ENCODE measurements at regions not wholly inside any gene's neighbourhood (a gene's known extent, or its start where the extent isn't known, plus 50 kb on each side); places are given as distances from the start of the nearest gene placed in this dataset.
"Not testable (repeated sequence)": the region's sequence is repeated elsewhere in the genome, so short reads cannot be mapped to it uniquely, and the experiment has no call there.

DNA sequence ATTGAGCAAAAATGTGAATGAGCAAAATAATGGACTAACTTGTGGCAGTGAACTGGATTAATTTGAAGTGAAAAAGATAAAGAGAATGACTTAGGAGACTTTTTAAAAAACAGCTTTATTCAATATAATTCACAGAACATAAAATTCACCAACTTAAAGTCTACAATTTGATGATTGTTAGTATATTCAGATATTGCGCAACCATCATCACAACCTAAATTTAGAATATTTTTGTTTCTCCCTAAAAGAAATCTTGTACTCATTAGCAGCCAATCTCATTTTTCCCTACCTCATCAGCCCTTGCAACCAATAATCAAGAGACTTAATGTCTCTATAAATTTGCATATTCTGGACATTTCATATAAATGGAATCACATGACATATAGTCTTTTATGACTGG is 496.5 kb downstream of the IGSF11 start:
- Histone ChIP-seq H3K36me3 (ENCODE audit: insufficient read depth, low read length) (no peaks in the 10 kb centered on the region), H3K4me3 (ENCODE audit: low read length) (no peak overlapping the region), H3K4me1 (ENCODE audit: insufficient read depth, low read length) (no peaks in the 10 kb centered on the region), H3K9me3 (ENCODE audit: low read length) (no peaks in the 10 kb centered on the region), H3K27ac (ENCODE audit: low read depth, low read length) (no peak overlapping the region), H3K27me3 (ENCODE audit: insufficient read depth, low read length, poor library complexity, severe bottlenecking) (no peaks in the 10 kb centered on the region)
- H3K4me3 Mint-ChIP-seq = no peak overlapping the region
- H3K9me3 Mint-ChIP-seq = peaks cover 0 to 12% (median 0%) of the 10 kb centered on the region in 5 donors
- no peak overlapping the region for H3K27ac Mint-ChIP-seq
- no peaks in the 10 kb centered on the region for H3K4me1 Mint-ChIP-seq
- no peak for DNase-seq
- H3K27me3 Mint-ChIP-seq = no peaks in the 10 kb centered on the region
- ChIA-PET POLR2A (no interaction called here), CTCF (no interaction called here)
- no peaks in the 10 kb centered on the region for H3K36me3 Mint-ChIP-seq

DNA sequence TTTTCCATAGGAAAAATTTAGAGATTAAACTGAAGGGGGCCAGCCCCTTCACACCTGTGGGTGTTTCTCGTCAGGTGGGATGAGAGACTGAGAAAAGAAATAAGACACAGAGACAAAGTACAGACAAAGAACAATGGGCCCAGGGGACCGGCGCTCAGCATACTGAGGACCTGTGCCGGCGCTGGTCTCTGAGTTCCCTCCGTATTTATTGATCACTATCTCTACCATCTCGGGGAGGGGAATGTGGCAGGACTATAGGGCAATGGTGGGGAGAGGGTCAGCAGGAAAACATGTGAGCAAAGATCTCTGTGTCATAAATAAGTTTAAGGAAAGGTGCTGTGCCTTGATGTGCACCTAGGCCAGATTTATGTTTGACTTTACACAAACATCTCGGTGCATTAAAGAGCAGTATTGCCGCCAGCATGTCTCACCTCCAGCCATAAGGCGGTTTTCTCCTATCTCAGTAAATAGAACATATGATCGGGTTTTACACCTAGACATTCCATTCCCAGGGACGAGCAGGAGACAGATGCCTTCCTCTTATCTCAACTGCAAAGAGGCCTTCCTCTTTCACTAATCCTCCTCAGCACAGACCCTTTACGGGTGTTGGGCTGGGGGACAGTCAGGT is 494.7 kb downstream of the IGSF11 start:
- POLR2A ChIA-PET; H3K27ac ChIP-seq (ENCODE audit: low read depth, low read length); H3K36me3 Mint-ChIP-seq; H3K4me3 ChIP-seq (ENCODE audit: low read length); H3K4me1 Mint-ChIP-seq; H3K9me3 ChIP-seq (ENCODE audit: low read length); H3K27me3 ChIP-seq (ENCODE audit: insufficient read depth, low read length, poor library complexity, severe bottlenecking); H3K9me3 Mint-ChIP-seq; H3K27me3 Mint-ChIP-seq; H3K4me1 ChIP-seq (ENCODE audit: insufficient read depth, low read length); DNase-seq; CTCF ChIA-PET; H3K4me3 Mint-ChIP-seq; H3K36me3 ChIP-seq (ENCODE audit: insufficient read depth, low read length): not testable (repeated sequence)
- peak overlapping the region in 1 of 8 donors; percentile 77 for H3K27ac Mint-ChIP-seq

DNA sequence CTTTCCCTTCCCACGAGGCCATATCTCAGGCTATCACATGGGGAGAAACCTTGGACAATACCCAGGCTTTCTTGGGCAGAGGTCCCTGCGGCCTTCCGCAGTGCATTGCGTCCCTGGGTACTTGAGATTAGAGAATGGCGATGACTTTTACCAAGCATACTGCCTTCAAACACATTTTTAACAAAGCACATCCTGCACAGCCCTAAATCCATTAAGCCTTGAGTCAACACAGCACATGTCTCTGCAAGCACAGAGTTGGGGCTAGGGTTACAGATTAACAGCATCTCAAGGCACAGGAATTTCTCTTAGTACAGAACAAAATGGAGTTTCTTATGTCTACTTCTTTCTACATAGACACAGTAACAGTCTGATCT is 494.2 kb downstream of the IGSF11 start:
- H3K4me3 Mint-ChIP-seq; H3K27ac Mint-ChIP-seq; H3K9me3 Mint-ChIP-seq; H3K4me3 ChIP-seq (ENCODE audit: low read length); H3K36me3 Mint-ChIP-seq; H3K27me3 Mint-ChIP-seq; H3K36me3 ChIP-seq (ENCODE audit: insufficient read depth, low read length); CTCF ChIA-PET; H3K9me3 ChIP-seq (ENCODE audit: low read length); H3K4me1 ChIP-seq (ENCODE audit: insufficient read depth, low read length); POLR2A ChIA-PET; H3K27ac ChIP-seq (ENCODE audit: low read depth, low read length); H3K27me3 ChIP-seq (ENCODE audit: insufficient read depth, low read length, poor library complexity, severe bottlenecking); H3K4me1 Mint-ChIP-seq; DNase-seq: not testable (repeated sequence)

DNA sequence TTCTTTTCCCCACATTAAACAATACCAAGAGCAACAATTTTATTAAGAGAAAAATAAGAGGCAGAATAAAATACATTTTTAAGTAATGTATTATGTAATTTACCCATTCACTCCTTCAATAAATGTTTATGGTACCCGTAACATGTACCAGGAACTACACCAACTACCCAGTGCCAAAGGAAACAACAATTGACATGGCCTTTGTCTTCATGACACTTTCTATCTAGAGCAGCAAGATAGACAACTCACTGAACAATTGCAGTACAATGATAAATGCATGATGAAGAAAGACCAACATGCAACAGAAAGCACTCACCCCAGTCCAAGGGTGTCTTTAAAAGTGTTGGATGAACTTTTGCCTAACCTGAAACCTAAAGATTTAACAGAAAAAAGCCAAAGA is 493.8 kb downstream of the IGSF11 start:
- Mint-ChIP-seq H3K9me3 (peaks cover 0 to 8% (median 0%) of the 10 kb centered on the region in 5 donors), H3K27me3 (no peaks in the 10 kb centered on the region), H3K36me3 (peaks cover 0 to 2% (median 0%) of the 10 kb centered on the region in 3 donors), H3K4me1 (no peaks in the 10 kb centered on the region), H3K4me3 (no peak overlapping the region), H3K27ac (no peak overlapping the region)
- Histone ChIP-seq H3K4me1 (ENCODE audit: insufficient read depth, low read length) (no peaks in the 10 kb centered on the region), H3K9me3 (ENCODE audit: low read length) (no peaks in the 10 kb centered on the region), H3K36me3 (ENCODE audit: insufficient read depth, low read length) (no peaks in the 10 kb centered on the region), H3K27me3 (ENCODE audit: insufficient read depth, low read length, poor library complexity, severe bottlenecking) (no peaks in the 10 kb centered on the region), H3K4me3 (ENCODE audit: low read length) (no peak overlapping the region), H3K27ac (ENCODE audit: low read depth, low read length) (no peak overlapping the region)
- no peak for DNase-seq
- POLR2A ChIA-PET = no interaction called here
- CTCF ChIA-PET = no interaction called here

DNA sequence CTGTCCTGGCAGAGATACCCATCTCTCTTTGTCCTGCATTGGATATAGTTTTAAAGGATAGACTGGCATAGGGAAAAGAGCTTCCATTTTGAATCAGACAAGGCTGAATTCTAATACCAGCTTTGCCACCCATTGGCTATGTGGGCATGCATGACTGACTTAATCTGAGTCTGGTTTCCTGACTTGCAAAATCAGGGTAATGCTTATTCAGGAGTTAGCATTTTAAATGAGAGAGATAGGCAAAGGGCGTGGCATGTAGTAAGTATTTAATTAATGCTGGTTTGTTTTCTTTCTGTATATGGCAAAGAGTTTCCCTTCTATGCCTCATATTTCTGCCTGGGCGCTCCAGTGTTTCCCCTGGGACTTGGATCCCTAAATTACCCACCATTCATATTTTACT is 492.9 kb downstream of the IGSF11 start:
- Mint-ChIP-seq H3K27ac (no peak overlapping the region), H3K4me3 (no peak overlapping the region), H3K9me3 (peaks cover 0 to 3% (median 0%) of the 10 kb centered on the region in 5 donors), H3K36me3 (peaks cover 0 to 2% (median 0%) of the 10 kb centered on the region in 3 donors), H3K27me3 (no peaks in the 10 kb centered on the region), H3K4me1 (no peaks in the 10 kb centered on the region)
- POLR2A ChIA-PET = no interaction called here
- CTCF ChIA-PET = no interaction called here
- Histone ChIP-seq H3K4me3 (ENCODE audit: low read length) (no peak overlapping the region), H3K9me3 (ENCODE audit: low read length) (no peaks in the 10 kb centered on the region), H3K27me3 (ENCODE audit: insufficient read depth, low read length, poor library complexity, severe bottlenecking) (no peaks in the 10 kb centered on the region), H3K27ac (ENCODE audit: low read depth, low read length) (no peak overlapping the region), H3K36me3 (ENCODE audit: insufficient read depth, low read length) (no peaks in the 10 kb centered on the region), H3K4me1 (ENCODE audit: insufficient read depth, low read length) (no peaks in the 10 kb centered on the region)
- no peak for DNase-seq

DNA sequence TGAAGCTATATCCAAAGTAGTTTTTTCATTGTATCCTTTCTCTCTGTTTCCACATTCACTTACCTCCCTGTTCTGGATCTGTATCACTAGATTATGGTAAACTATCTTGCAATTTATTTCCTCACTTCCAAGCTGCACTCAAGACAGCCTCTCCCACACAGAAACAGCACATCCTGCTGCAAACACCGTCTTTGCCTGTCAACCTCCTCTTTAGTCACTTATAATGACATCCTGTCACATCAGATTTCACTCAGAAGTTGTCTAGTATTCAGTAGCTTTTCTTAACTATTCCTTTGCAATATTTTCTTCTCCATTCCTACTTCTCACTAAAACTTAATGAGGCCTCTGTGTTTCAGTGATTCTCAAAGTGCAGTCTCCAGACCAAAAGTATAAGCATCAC is 490.8 kb downstream of the IGSF11 start:
- no peak overlapping the region for H3K27ac ChIP-seq (ENCODE audit: low read depth, low read length)
- no peaks in the 10 kb centered on the region for H3K9me3 ChIP-seq (ENCODE audit: low read length)
- Mint-ChIP-seq H3K27me3 (peaks cover 0 to 3% of the 10 kb centered on the region in 2 donors), H3K4me1 (no peaks in the 10 kb centered on the region), H3K4me3 (no peak overlapping the region), H3K36me3 (peaks cover 0 to 2% (median 0%) of the 10 kb centered on the region in 3 donors), H3K27ac (no peak overlapping the region), H3K9me3 (peaks cover 0 to 3% (median 0%) of the 10 kb centered on the region in 5 donors)
- ChIA-PET POLR2A (no interaction called here), CTCF (no interaction called here)
- no peak for DNase-seq
- H3K4me1 ChIP-seq (ENCODE audit: insufficient read depth, low read length) = no peaks in the 10 kb centered on the region
- no peaks in the 10 kb centered on the region for H3K36me3 ChIP-seq (ENCODE audit: insufficient read depth, low read length)
- no peak overlapping the region for H3K4me3 ChIP-seq (ENCODE audit: low read length)
- no peaks in the 10 kb centered on the region for H3K27me3 ChIP-seq (ENCODE audit: insufficient read depth, low read length, poor library complexity, severe bottlenecking)

DNA sequence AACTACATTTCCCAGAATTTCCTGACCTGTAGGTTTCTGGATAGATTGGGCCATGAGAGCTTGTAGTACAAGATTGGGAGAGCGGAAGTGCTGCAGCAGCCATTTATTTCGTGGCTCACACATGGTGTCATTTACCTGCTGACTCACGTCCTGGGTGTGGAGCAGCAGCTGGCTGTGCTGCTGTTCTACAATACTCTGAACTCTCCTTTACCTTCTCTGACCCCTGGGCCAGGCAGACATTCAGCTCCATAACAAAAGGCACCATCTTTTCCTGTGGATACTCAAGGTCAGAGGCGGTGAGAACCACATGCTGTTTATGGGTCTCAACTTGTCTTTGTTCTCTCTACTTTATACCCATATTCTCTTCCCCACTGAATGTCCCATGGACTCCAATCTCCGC is 490.2 kb downstream of the IGSF11 start:
- no peak overlapping the region for H3K4me3 Mint-ChIP-seq

DNA sequence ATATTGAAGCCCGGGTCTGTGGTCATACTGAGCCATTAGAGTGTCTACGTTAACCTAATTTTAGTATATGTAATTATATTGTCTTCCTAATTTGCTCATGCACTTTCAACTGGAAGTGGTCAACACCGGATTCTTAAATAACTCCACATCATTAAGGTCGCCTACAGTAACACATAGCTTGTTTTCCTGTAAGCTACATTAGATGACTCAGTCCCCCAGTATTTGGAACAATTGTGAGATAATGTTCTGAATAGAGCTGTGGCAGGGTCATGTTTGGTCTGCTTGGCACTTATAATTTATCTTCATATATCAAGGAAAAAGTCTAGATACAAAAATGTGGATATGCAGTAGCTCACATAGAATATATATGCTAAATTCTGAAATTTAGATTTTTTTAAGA is 486.2 kb downstream of the IGSF11 start:
- Mint-ChIP-seq H3K36me3 (peaks cover 0 to 2% (median 0%) of the 10 kb centered on the region in 3 donors), H3K9me3 (peaks cover 0 to 4% (median 0%) of the 10 kb centered on the region in 5 donors), H3K27ac (no peak overlapping the region), H3K4me3 (no peak overlapping the region), H3K4me1 (no peaks in the 10 kb centered on the region), H3K27me3 (peaks cover 0 to 3% of the 10 kb centered on the region in 2 donors)
- no peaks in the 10 kb centered on the region for H3K27me3 ChIP-seq (ENCODE audit: insufficient read depth, low read length, poor library complexity, severe bottlenecking)
- no peaks in the 10 kb centered on the region for H3K36me3 ChIP-seq (ENCODE audit: insufficient read depth, low read length)
- CTCF ChIA-PET = no interaction called here
- POLR2A ChIA-PET = no interaction called here
- no peaks in the 10 kb centered on the region for H3K4me1 ChIP-seq (ENCODE audit: insufficient read depth, low read length)
- no peak for DNase-seq
- H3K9me3 ChIP-seq (ENCODE audit: low read length) = no peaks in the 10 kb centered on the region
- no peak overlapping the region for H3K27ac ChIP-seq (ENCODE audit: low read depth, low read length)
- no peak overlapping the region for H3K4me3 ChIP-seq (ENCODE audit: low read length)

More for the DNA sequence above, 490.2 kb downstream of the IGSF11 start:
- Mint-ChIP-seq H3K36me3 (peaks cover 0 to 2% (median 0%) of the 10 kb centered on the region in 3 donors), H3K27me3 (peaks cover 0 to 3% of the 10 kb centered on the region in 2 donors), H3K27ac (no peak overlapping the region), H3K4me1 (no peaks in the 10 kb centered on the region), H3K9me3 (peaks cover 0 to 4% (median 0%) of the 10 kb centered on the region in 5 donors)
- Histone ChIP-seq H3K27me3 (ENCODE audit: insufficient read depth, low read length, poor library complexity, severe bottlenecking) (no peaks in the 10 kb centered on the region), H3K36me3 (ENCODE audit: insufficient read depth, low read length) (no peaks in the 10 kb centered on the region), H3K27ac (ENCODE audit: low read depth, low read length) (no peak overlapping the region), H3K9me3 (ENCODE audit: low read length) (no peaks in the 10 kb centered on the region), H3K4me3 (ENCODE audit: low read length) (no peak overlapping the region), H3K4me1 (ENCODE audit: insufficient read depth, low read length) (no peaks in the 10 kb centered on the region)
- ChIA-PET CTCF (no interaction called here), POLR2A (no interaction called here)
- DNase-seq = no peak

DNA sequence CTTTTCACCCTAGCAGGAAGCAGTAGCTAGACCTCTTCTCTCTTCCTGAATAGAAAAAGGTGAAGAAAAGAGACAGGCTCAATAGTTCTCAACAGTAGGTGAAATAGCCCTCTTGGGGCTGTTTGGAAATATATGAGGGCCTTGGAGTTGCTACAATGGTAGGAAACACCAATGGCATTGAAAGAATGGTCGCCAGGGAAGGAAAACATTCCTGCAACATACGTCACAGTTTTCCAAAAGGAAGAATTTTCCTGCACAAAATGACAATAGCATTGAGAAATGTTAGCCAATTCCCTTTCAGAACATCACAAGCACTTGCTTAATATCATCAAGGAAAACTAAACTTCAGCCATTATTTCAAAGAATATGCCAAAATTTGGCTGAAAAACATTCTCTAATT is 484.5 kb downstream of the IGSF11 start:
- H3K36me3 ChIP-seq (ENCODE audit: insufficient read depth, low read length) = no peaks in the 10 kb centered on the region
- Mint-ChIP-seq H3K9me3 (peaks cover 0 to 4% (median 2%) of the 10 kb centered on the region in 5 donors), H3K36me3 (no peaks in the 10 kb centered on the region), H3K27me3 (peaks cover 0 to 3% of the 10 kb centered on the region in 2 donors), H3K4me3 (no peak overlapping the region), H3K4me1 (no peaks in the 10 kb centered on the region), H3K27ac (no peak overlapping the region)
- no peaks in the 10 kb centered on the region for H3K9me3 ChIP-seq (ENCODE audit: low read length)
- H3K27ac ChIP-seq (ENCODE audit: low read depth, low read length) = no peak overlapping the region
- POLR2A ChIA-PET = no interaction called here
- H3K4me3 ChIP-seq (ENCODE audit: low read length) = no peak overlapping the region
- CTCF ChIA-PET = no interaction called here
- H3K27me3 ChIP-seq (ENCODE audit: insufficient read depth, low read length, poor library complexity, severe bottlenecking) = no peaks in the 10 kb centered on the region
- DNase-seq = no peak
- no peaks in the 10 kb centered on the region for H3K4me1 ChIP-seq (ENCODE audit: insufficient read depth, low read length)

Measured in CD8-positive, alpha-beta memory T cell (primary cell).